Activated B cell treated with CpG ODN at 0.5 μM for 24 hours (primary cell): ENCODE measurements at regions not wholly inside any gene's neighbourhood (a gene's known extent, or its start where the extent isn't known, plus 50 kb on each side); places are given as distances from the start of the nearest gene placed in this dataset.

Experiments
- ATAC-seq: fragments of 200-7000 bp; cut with Tn5 transposase; one replicate; pipeline ENCODE4 v1.10.0; 2021; ENCODE audit warnings: low read depth, mild to moderate bottlenecking, moderate library complexity
- CTCF ChIA-PET: fragments of 350-600 bp; sonication (Branson Sonifier 250); formaldehyde crosslinking; loops from one replicate; lab custom pipeline; 2021; ENCODE audit warnings: antibody characterized with exemption; lab: Charles Lee
- POLR2A ChIA-PET: fragments of 350-600 bp; sonication (Branson Sonifier 250); formaldehyde crosslinking; loops from one replicate; lab custom pipeline; 2021; ENCODE audit warnings: antibody characterized with exemption; lab: Charles Lee
- DNase-seq: peaks from one replicate; pipeline ENCODE4 v3.0.0; 2022
- H3K27ac Mint-ChIP-seq: one replicate; pipeline ENCODE4 v1.8.0; 2020; ENCODE audit warnings: mixed read lengths
- H3K27me3 Mint-ChIP-seq: one replicate; pipeline ENCODE4 v1.8.0; 2021; ENCODE audit warnings: mixed read lengths
- H3K36me3 Mint-ChIP-seq: one replicate; pipeline ENCODE4 v1.8.0; 2021; ENCODE audit warnings: low read depth, mixed read lengths
- H3K4me1 Mint-ChIP-seq: one replicate; pipeline ENCODE4 v1.8.0; 2021; ENCODE audit warnings: mixed read lengths
- H3K4me3 Mint-ChIP-seq: one replicate; pipeline ENCODE4 v1.8.0; 2020; ENCODE audit warnings: mild to moderate bottlenecking, mixed read lengths
- H3K9me3 Mint-ChIP-seq: one replicate; pipeline ENCODE4 v1.8.0; 2020; ENCODE audit warnings: mixed read lengths
- CTCF ChIP-seq: fragments of 200-600 bp; IDR thresholded peaks from one replicate; pipeline ENCODE4 v1.8.0; 2022; ENCODE audit warnings: antibody characterized with exemption, mild to moderate bottlenecking
- intact Hi-C: fragments of 100-400 bp; cut with micrococcal nuclease; formaldehyde crosslinking; loops from one replicate; pipeline ENCODE4 v1.15.1; 2024

- Mint-ChIP-seq H3K36me3 (peaks cover 1% of the 10 kb centered on the region), H3K4me3 (no peak overlapping the region), H3K9me3 (no peaks in the 10 kb centered on the region), H3K27ac (no peak overlapping the region), H3K4me1 (no peaks in the 10 kb centered on the region), H3K27me3 (no peaks in the 10 kb centered on the region)
- CTCF ChIA-PET = interaction anchor here (0.7 kb wide), 1 partner anchor 1788 kb away, joined by 3 read pairs; no protein-coding TSS in a partner anchor
- ATAC-seq = no peak
- POLR2A ChIA-PET = no interaction called here
- no peak for DNase-seq
- TF ChIP-seq CTCF = no peak
- intact Hi-C loops = no loop called here
Measured at GRCh38 chr2:143957321-143957720, 562.6 kb downstream of the ZEB2 start.

GRCh38 chr2:143955401-143956065 is 564.4 kb downstream of the ZEB2 start:
- Mint-ChIP-seq H3K27ac (no peak overlapping the region), H3K36me3 (peaks cover 5% of the 10 kb centered on the region), H3K9me3 (no peaks in the 10 kb centered on the region), H3K4me3 (no peak overlapping the region), H3K27me3 (no peaks in the 10 kb centered on the region), H3K4me1 (no peaks in the 10 kb centered on the region)
- TF ChIP-seq CTCF = no peak
- ChIA-PET POLR2A (no interaction called here), CTCF (no interaction called here)
- no peak for ATAC-seq
- intact Hi-C loops = no loop called here
- DNase-seq = no peak

- Mint-ChIP-seq H3K27me3 (no peaks in the 10 kb centered on the region), H3K27ac (no peak overlapping the region), H3K9me3 (no peaks in the 10 kb centered on the region), H3K36me3 (peaks cover 5% of the 10 kb centered on the region), H3K4me1 (no peaks in the 10 kb centered on the region), H3K4me3 (no peak overlapping the region)
- no peak for DNase-seq
- no peak for TF ChIP-seq CTCF
- no peak for ATAC-seq
- POLR2A ChIA-PET = no interaction called here
- CTCF ChIA-PET = no interaction called here
- intact Hi-C loops = no loop called here
Measured at GRCh38 chr2:143954844-143955243, 565.1 kb downstream of the ZEB2 start.

- H3K4me3 Mint-ChIP-seq = no peak overlapping the region
- CTCF ChIA-PET = no interaction called here
- TF ChIP-seq CTCF = no peak
- ATAC-seq (no peak), DNase-seq (no peak)
- H3K9me3 Mint-ChIP-seq = no peaks in the 10 kb centered on the region
- peaks cover 5% of the 10 kb centered on the region for H3K36me3 Mint-ChIP-seq
- H3K27ac Mint-ChIP-seq = no peak overlapping the region
- POLR2A ChIA-PET = no interaction called here
- no peaks in the 10 kb centered on the region for H3K27me3 Mint-ChIP-seq
- intact Hi-C loops = no loop called here
- no peaks in the 10 kb centered on the region for H3K4me1 Mint-ChIP-seq
Measured at GRCh38 chr2:143954186-143954585, 565.7 kb downstream of the ZEB2 start.

- intact Hi-C loops = no loop called here
- Mint-ChIP-seq H3K36me3 (peaks cover 4% of the 10 kb centered on the region), H3K4me1 (no peaks in the 10 kb centered on the region), H3K4me3 (no peak overlapping the region), H3K9me3 (no peaks in the 10 kb centered on the region), H3K27me3 (no peaks in the 10 kb centered on the region), H3K27ac (no peak overlapping the region)
- ChIA-PET CTCF (no interaction called here), POLR2A (no interaction called here)
- ATAC-seq = no peak
- no peak for TF ChIP-seq CTCF
- DNase-seq = no peak
Measured at GRCh38 chr2:143953451-143954030, 566.4 kb downstream of the ZEB2 start.
